ENCODE measurements at regions not wholly inside any gene's neighbourhood (a gene's known extent, or its start where the extent isn't known, plus 50 kb on each side); places are given as distances from the start of the nearest gene placed in this dataset.

DNA sequence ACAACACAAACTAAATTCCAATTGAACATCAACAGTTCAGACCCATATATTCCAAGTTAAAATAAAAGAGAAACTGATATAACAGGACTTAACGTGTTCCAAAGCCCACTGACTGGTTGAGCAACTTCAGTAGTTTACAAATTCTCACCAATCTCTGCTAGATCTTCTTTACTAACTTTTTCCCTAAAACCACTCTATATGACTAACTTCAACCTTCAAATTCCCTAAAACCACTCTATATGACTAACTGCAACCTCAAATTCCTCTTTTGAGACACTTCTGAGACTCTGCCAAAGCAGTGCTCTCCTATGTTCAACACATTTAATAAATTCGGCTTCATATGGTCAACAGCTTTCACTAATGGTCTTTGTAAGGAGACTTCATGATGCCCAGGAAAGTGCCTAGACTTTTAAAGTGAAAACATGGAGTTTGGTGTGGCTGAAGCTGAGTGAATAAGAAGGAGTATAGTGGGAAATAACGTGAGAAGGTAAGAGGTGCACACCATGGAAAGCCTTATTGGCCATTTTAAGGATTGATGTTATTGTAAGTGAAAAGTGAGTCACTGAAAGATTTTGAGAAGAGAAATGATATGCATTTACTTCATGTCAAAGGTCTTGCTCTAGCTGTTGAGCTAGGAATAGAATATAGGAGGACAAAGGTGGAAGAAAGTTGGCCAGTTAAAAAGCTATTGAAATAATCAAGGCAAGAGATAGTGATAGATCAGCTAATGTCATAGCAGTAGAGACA lies 134.0 kb upstream of the HCRTR2 start:
- intact Hi-C loops (cut with micrococcal nuclease) = no loop called here
- DNase-seq (ENCODE audit: low read depth, low spot score) = no peak

DNA sequence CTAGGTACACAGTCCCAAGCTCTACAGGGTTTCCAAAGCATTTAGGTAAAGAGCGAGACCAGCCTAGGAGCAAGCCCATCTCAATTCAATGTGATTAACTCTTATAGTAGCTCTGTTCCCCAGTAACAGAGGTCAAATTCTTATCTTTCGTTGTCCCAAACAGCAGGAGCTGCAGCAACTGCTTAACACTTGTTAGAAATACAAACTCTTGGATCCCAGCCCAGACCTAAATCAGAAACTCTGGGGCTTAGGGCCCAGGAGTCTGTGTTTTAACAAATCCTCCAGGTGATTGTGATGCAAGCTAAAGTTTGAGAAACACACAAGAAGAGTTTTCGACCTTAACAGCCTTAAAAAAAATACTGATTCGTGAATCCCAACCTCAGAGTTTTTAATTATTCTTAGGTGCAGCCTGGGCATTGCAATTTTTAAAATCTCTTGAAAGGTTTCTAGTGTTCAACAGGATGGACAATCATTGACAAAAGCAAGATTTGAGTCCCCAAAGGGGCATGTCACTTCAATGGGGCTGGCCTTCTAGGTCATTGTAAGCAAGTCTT lies 127.4 kb upstream of the HCRTR2 start:
- POLR2A ChIA-PET = no interaction called here
- no peaks in the 10 kb centered on the region for H3K9me2 ChIP-seq (ENCODE audit: insufficient read depth)
- H3K4me1 ChIP-seq (ENCODE audit: control insufficient read depth in 1 of 2, insufficient read depth in 2 of 2, low read length in 2 of 2) = peaks cover 0 to 12% of the 10 kb centered on the region in 2 experiments; a peak in 2 of 4 replicates
- no peaks in the 10 kb centered on the region for H3K27me3 ChIP-seq (ENCODE audit: insufficient read depth, low read length)
- H3K9me3 ChIP-seq (ENCODE audit: control insufficient read depth in 1 of 2, insufficient read depth in 1 of 2, low read depth in 1 of 2, low read length in 2 of 2) = no peaks in the 10 kb centered on the region
- ATAC-seq = no peak
- DNase-seq (ENCODE audit: low read depth, low spot score) = no peak
- H3K4me3 ChIP-seq (replicated peaks in 1 of 2; ENCODE audit: low read depth in 1 of 2, low read length in 2 of 2) = no peak overlapping the region
- no peaks in the 10 kb centered on the region for H3K79me2 ChIP-seq (ENCODE audit: insufficient read depth, low read length)
- no TSS peak for BruUV-seq (replicated peaks)
- RAD21 ChIA-PET (ENCODE audit: low non-redundant PET in 1 of 2, low total read pairs in 2 of 2, uncharacterized antibody in 2 of 2, unreplicated experiment in 2 of 2) = no interaction called here
- H3K9ac ChIP-seq (ENCODE audit: low read length) = no peak overlapping the region
- no peaks in the 10 kb centered on the region for H3K36me3 ChIP-seq (ENCODE audit: control insufficient read depth in 1 of 2, insufficient read depth in 2 of 2, low read length in 2 of 2)
- H3K27ac ChIP-seq (ENCODE audit: low read depth, low read length) = no peak overlapping the region
- CTCF ChIA-PET = no interaction called here
- H3K4me2 ChIP-seq (ENCODE audit: low read length) = peak overlapping the region; percentile 42
- H4K20me1 ChIP-seq (ENCODE audit: insufficient read depth) = no peaks in the 10 kb centered on the region
- peak overlapping the region; percentile 82 for H2AFZ ChIP-seq (ENCODE audit: low read depth, low read length, poor library complexity, severe bottlenecking)
- intact Hi-C loops (cut with micrococcal nuclease) = no loop called here
- no peak for TF ChIP-seq RAD21 (IDR thresholded peaks at IDR 0.05; ENCODE audit: low read depth)
- no peak for TF ChIP-seq FOSL1 (IDR thresholded peaks at IDR 0.05; ENCODE audit: low read depth)
- no peak for TF ChIP-seq EZH2 (IDR thresholded peaks at IDR 0.05)
- TF ChIP-seq, protein P1, sequence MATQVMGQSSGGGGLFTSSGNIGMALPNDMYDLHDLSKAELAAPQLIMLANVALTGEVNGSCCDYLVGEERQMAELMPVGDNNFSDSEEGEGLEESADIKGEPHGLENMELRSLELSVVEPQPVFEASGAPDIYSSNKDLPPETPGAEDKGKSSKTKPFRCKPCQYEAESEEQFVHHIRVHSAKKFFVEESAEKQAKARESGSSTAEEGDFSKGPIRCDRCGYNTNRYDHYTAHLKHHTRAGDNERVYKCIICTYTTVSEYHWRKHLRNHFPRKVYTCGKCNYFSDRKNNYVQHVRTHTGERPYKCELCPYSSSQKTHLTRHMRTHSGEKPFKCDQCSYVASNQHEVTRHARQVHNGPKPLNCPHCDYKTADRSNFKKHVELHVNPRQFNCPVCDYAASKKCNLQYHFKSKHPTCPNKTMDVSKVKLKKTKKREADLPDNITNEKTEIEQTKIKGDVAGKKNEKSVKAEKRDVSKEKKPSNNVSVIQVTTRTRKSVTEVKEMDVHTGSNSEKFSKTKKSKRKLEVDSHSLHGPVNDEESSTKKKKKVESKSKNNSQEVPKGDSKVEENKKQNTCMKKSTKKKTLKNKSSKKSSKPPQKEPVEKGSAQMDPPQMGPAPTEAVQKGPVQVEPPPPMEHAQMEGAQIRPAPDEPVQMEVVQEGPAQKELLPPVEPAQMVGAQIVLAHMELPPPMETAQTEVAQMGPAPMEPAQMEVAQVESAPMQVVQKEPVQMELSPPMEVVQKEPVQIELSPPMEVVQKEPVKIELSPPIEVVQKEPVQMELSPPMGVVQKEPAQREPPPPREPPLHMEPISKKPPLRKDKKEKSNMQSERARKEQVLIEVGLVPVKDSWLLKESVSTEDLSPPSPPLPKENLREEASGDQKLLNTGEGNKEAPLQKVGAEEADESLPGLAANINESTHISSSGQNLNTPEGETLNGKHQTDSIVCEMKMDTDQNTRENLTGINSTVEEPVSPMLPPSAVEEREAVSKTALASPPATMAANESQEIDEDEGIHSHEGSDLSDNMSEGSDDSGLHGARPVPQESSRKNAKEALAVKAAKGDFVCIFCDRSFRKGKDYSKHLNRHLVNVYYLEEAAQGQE (IDR thresholded peaks at IDR 0.05; ENCODE audit: low read depth) = no peak
- TF ChIP-seq TCF7L2 (IDR thresholded peaks at IDR 0.05; ENCODE audit: borderline replicate concordance, extremely low read depth, insufficient read depth, insufficient read length) = no peak
- TF ChIP-seq ELF1 (IDR thresholded peaks at IDR 0.05; ENCODE audit: borderline replicate concordance, low read depth) = no peak
- no peak for TF ChIP-seq POLR2AphosphoS5 (IDR thresholded peaks at IDR 0.05; ENCODE audit: low read depth, low read length)
- no peak for TF ChIP-seq CBX3 (IDR thresholded peaks at IDR 0.05; ENCODE audit: low read depth)
- TF ChIP-seq EGR1 (IDR thresholded peaks at IDR 0.05; ENCODE audit: low read depth) = no peak
- TF ChIP-seq SP1 (IDR thresholded peaks at IDR 0.05; ENCODE audit: low read depth) = no peak

More for the DNA sequence above, 134.0 kb upstream of the HCRTR2 start:
- Histone ChIP-seq H3K27me3 (ENCODE audit: insufficient read depth, low read length) (no peaks in the 10 kb centered on the region), H4K20me1 (ENCODE audit: insufficient read depth) (no peaks in the 10 kb centered on the region), H3K9me3 (ENCODE audit: control insufficient read depth in 1 of 2, insufficient read depth in 1 of 2, low read depth in 1 of 2, low read length in 2 of 2) (no peaks in the 10 kb centered on the region), H3K27ac (ENCODE audit: low read depth, low read length) (no peak overlapping the region), H3K4me2 (ENCODE audit: low read length) (no peak overlapping the region), H3K4me3 (replicated peaks in 1 of 2; ENCODE audit: low read depth in 1 of 2, low read length in 2 of 2) (no peak overlapping the region), H2AFZ (ENCODE audit: low read depth, low read length, poor library complexity, severe bottlenecking) (peak overlapping the region; percentile 67), H3K9me2 (ENCODE audit: insufficient read depth) (no peaks in the 10 kb centered on the region), H3K4me1 (ENCODE audit: control insufficient read depth in 1 of 2, insufficient read depth in 2 of 2, low read length in 2 of 2) (no peaks in the 10 kb centered on the region), H3K79me2 (ENCODE audit: insufficient read depth, low read length) (no peaks in the 10 kb centered on the region), H3K9ac (ENCODE audit: low read length) (no peak overlapping the region), H3K36me3 (ENCODE audit: control insufficient read depth in 1 of 2, insufficient read depth in 2 of 2, low read length in 2 of 2) (no peaks in the 10 kb centered on the region)
- ChIA-PET POLR2A (no interaction called here), CTCF (no interaction called here), RAD21 (ENCODE audit: low non-redundant PET in 1 of 2, low total read pairs in 2 of 2, uncharacterized antibody in 2 of 2, unreplicated experiment in 2 of 2) (no interaction called here)
- ATAC-seq = no peak
- BruUV-seq (replicated peaks) = no TSS peak
- no peak for TF ChIP-seq ATF3 (IDR thresholded peaks at IDR 0.05)
- no peak for TF ChIP-seq ZNF274 (IDR thresholded peaks at IDR 0.05; ENCODE audit: low read depth, low read length)
- TF ChIP-seq SRF (IDR thresholded peaks at IDR 0.05; ENCODE audit: low read depth) = no peak
- TF ChIP-seq MAX (IDR thresholded peaks at IDR 0.05) = no peak
- TF ChIP-seq TCF7L2 (IDR thresholded peaks at IDR 0.05; ENCODE audit: borderline replicate concordance, extremely low read depth, insufficient read depth, insufficient read length) = no peak
- no peak for TF ChIP-seq POLR2A (IDR thresholded peaks at IDR 0.05; ENCODE audit: borderline replicate concordance, extremely low read depth, insufficient read depth, insufficient read length)

Data from HCT116 (cell line).